Astrocyte (in vitro differentiated cells and primary cell): ENCODE measurements at regions not wholly inside any gene's neighbourhood (a gene's known extent, or its start where the extent isn't known, plus 50 kb on each side); places are given as distances from the start of the nearest gene placed in this dataset.
A peak's percentile ranks its signal among the peaks of the same experiment; 100 is the strongest.

Source experiments
- DNase-seq: peaks from one replicate; pipeline ENCODE4 v3.0.0-alpha.2; 2010; ENCODE audit warnings: low read depth
- FAIRE-seq: peaks from 2 replicates; lab custom pipeline; 2011; peaks lifted over from hg19 to GRCh38; lab: Jason Lieb, UNC
- H2AFZ ChIP-seq: 2 replicates; pipeline ENCODE4 v1.6.0; 2012; ENCODE audit warnings: low read depth, low read length, inconsistent platforms
- H3K27ac ChIP-seq: 2 replicates; pipeline ENCODE4 v1.5.1; 2011; ENCODE audit warnings: low read depth, low read length, inconsistent platforms
- H3K27me3 ChIP-seq: 2 replicates; pipeline ENCODE4 v1.6.0; 2011; ENCODE audit warnings: low read length, inconsistent platforms; ENCODE audit not compliant: insufficient read depth
- H3K36me3 ChIP-seq: 2 replicates; pipeline ENCODE4 v1.5.1; 2011; ENCODE audit warnings: low read length, inconsistent platforms; ENCODE audit not compliant: insufficient read depth
- H3K4me1 ChIP-seq: 2 replicates; pipeline ENCODE4 v1.5.1; 2011; ENCODE audit warnings: low read length, inconsistent platforms; ENCODE audit not compliant: insufficient read depth
- H3K4me2 ChIP-seq: 2 replicates; pipeline ENCODE4 v1.6.0; 2012; ENCODE audit warnings: low read length, inconsistent platforms
- H3K4me3 ChIP-seq: 2 replicates; pipeline ENCODE4 v1.5.1; 2011; ENCODE audit warnings: low read depth, mild to moderate bottlenecking, low read length, inconsistent platforms; ENCODE audit not compliant: insufficient read depth
- H3K79me2 ChIP-seq: 2 replicates; pipeline ENCODE4 v1.6.0; 2012; ENCODE audit warnings: mild to moderate bottlenecking, low read length, inconsistent platforms; ENCODE audit not compliant: insufficient read depth
- H3K9ac ChIP-seq: 2 replicates; pipeline ENCODE4 v1.6.0; 2012; ENCODE audit warnings: mild to moderate bottlenecking, low read length, inconsistent platforms
- H3K9me3 ChIP-seq: 2 replicates; pipeline ENCODE4 v1.5.1; 2012; ENCODE audit warnings: low read depth, mild to moderate bottlenecking, low read length, inconsistent platforms; ENCODE audit not compliant: insufficient read depth
- H4K20me1 ChIP-seq: 2 replicates; pipeline ENCODE4 v1.6.0; 2012; ENCODE audit warnings: low read length, inconsistent platforms; ENCODE audit not compliant: insufficient read depth
- H3K27ac Mint-ChIP-seq: one replicate; pipeline ENCODE4 v1.8.0; 2021; ENCODE audit warnings: mild to moderate bottlenecking, mixed read lengths; ENCODE audit not compliant: unreplicated experiment
- H3K27me3 Mint-ChIP-seq: one replicate; pipeline ENCODE4 v1.8.0; 2021; ENCODE audit warnings: low read depth, mixed read lengths; ENCODE audit not compliant: unreplicated experiment
- H3K36me3 Mint-ChIP-seq: one replicate; pipeline ENCODE4 v1.8.0; 2021; ENCODE audit warnings: low read depth, mixed read lengths; ENCODE audit not compliant: unreplicated experiment
- H3K4me1 Mint-ChIP-seq: one replicate; pipeline ENCODE4 v1.8.0; 2021; ENCODE audit warnings: low read depth, mixed read lengths; ENCODE audit not compliant: unreplicated experiment
- H3K4me3 Mint-ChIP-seq: one replicate; pipeline ENCODE4 v1.8.0; 2021; ENCODE audit warnings: mild to moderate bottlenecking, moderate library complexity, mixed read lengths; ENCODE audit not compliant: unreplicated experiment
- H3K9me3 Mint-ChIP-seq: one replicate; pipeline ENCODE4 v1.8.0; 2021; ENCODE audit warnings: mild to moderate bottlenecking, mixed read lengths; ENCODE audit not compliant: unreplicated experiment
- CTCF ChIP-seq: IDR thresholded peaks from 2 replicates; pipeline ENCODE4 v1.5.1; 2011; ENCODE audit warnings: low read depth, mild to moderate bottlenecking, inconsistent platforms, low read length, moderate library complexity; ENCODE audit not compliant: insufficient read depth
- EZH2 ChIP-seq: IDR thresholded peaks from 2 replicates; pipeline ENCODE4 v1.6.1; 2012; ENCODE audit warnings: mild to moderate bottlenecking, low read length, inconsistent platforms; ENCODE audit not compliant: insufficient read depth

GRCh38 chr15:69843276-69843899 lies 254.3 kb downstream of the TLE3 start:
- Histone ChIP-seq H3K79me2 (no peaks in the 10 kb centered on the region), H2AFZ (no peak overlapping the region), H3K9ac (no peak overlapping the region), H3K4me1 (no peaks in the 10 kb centered on the region), H3K36me3 (no peaks in the 10 kb centered on the region), H3K27ac (no peak overlapping the region), H3K4me2 (no peak overlapping the region), H3K9me3 (no peaks in the 10 kb centered on the region), H4K20me1 (no peaks in the 10 kb centered on the region), H3K4me3 (no peak overlapping the region), H3K27me3 (no peaks in the 10 kb centered on the region)
- H3K36me3 Mint-ChIP-seq = no peaks in the 10 kb centered on the region
- peaks cover 42% of the 10 kb centered on the region for H3K27me3 Mint-ChIP-seq
- no peak overlapping the region for H3K27ac Mint-ChIP-seq
- H3K4me3 Mint-ChIP-seq = no peak overlapping the region
- FAIRE-seq (no peak), DNase-seq (no peak)
- peaks cover under 1% of the 10 kb centered on the region for H3K4me1 Mint-ChIP-seq
- H3K9me3 Mint-ChIP-seq = peaks cover 4% of the 10 kb centered on the region
- no peak for TF ChIP-seq EZH2
- no peak for TF ChIP-seq CTCF

GRCh38 chr15:69843900-69844304 lies 253.8 kb downstream of the TLE3 start:
- FAIRE-seq = no peak
- peak overlapping the region; percentile 47 for H3K27ac Mint-ChIP-seq
- no peak overlapping the region for H3K27ac ChIP-seq
- H3K27me3 ChIP-seq = no peaks in the 10 kb centered on the region
- no peaks in the 10 kb centered on the region for H4K20me1 ChIP-seq
- TF ChIP-seq CTCF (no peak), EZH2 (no peak)
- no peaks in the 10 kb centered on the region for H3K4me1 ChIP-seq
- no peak overlapping the region for H3K4me3 ChIP-seq
- H3K9me3 Mint-ChIP-seq = peaks cover 4% of the 10 kb centered on the region
- H3K4me1 Mint-ChIP-seq = peaks cover 5% of the 10 kb centered on the region
- H2AFZ ChIP-seq = no peak overlapping the region
- no peaks in the 10 kb centered on the region for H3K36me3 Mint-ChIP-seq
- no peak for DNase-seq
- no peak overlapping the region for H3K9ac ChIP-seq
- no peak overlapping the region for H3K4me2 ChIP-seq
- H3K36me3 ChIP-seq = no peaks in the 10 kb centered on the region
- H3K79me2 ChIP-seq = no peaks in the 10 kb centered on the region
- H3K4me3 Mint-ChIP-seq = no peak overlapping the region
- H3K9me3 ChIP-seq = no peaks in the 10 kb centered on the region
- peaks cover 39% of the 10 kb centered on the region for H3K27me3 Mint-ChIP-seq

GRCh38 chr15:69845159-69845558 lies 252.6 kb downstream of the TLE3 start:
- Histone ChIP-seq H4K20me1 (no peaks in the 10 kb centered on the region), H3K27me3 (no peaks in the 10 kb centered on the region), H3K4me3 (no peak overlapping the region), H3K27ac (no peak overlapping the region), H3K9ac (no peak overlapping the region), H3K36me3 (no peaks in the 10 kb centered on the region), H3K9me3 (no peaks in the 10 kb centered on the region), H2AFZ (no peak overlapping the region), H3K4me2 (no peak overlapping the region), H3K4me1 (no peaks in the 10 kb centered on the region), H3K79me2 (no peaks in the 10 kb centered on the region)
- Mint-ChIP-seq H3K4me3 (no peak overlapping the region), H3K36me3 (no peaks in the 10 kb centered on the region), H3K4me1 (peaks cover 7% of the 10 kb centered on the region), H3K9me3 (peaks cover 4% of the 10 kb centered on the region), H3K27me3 (peaks cover 34% of the 10 kb centered on the region), H3K27ac (no peak overlapping the region)
- DNase-seq (no peak), FAIRE-seq (no peak)
- no peak for TF ChIP-seq EZH2
- TF ChIP-seq CTCF = no peak
